CD4-positive, alpha-beta T cell treated with Interleukin-1 beta for 1 hour (primary cell): ENCODE measurements at regions not wholly inside any gene's neighbourhood (a gene's known extent, or its start where the extent isn't known, plus 50 kb on each side); places are given as distances from the start of the nearest gene placed in this dataset.
"Not testable (repeated sequence)": the region's sequence is repeated elsewhere in the genome, so short reads cannot be mapped to it uniquely, and the experiment has no call there.

ENCODE experiments used
- DNase-seq, 2 donors: peaks; one replicate each; pipeline ENCODE4 v3.0.0-alpha.2; 2020 to 2022

DNA sequence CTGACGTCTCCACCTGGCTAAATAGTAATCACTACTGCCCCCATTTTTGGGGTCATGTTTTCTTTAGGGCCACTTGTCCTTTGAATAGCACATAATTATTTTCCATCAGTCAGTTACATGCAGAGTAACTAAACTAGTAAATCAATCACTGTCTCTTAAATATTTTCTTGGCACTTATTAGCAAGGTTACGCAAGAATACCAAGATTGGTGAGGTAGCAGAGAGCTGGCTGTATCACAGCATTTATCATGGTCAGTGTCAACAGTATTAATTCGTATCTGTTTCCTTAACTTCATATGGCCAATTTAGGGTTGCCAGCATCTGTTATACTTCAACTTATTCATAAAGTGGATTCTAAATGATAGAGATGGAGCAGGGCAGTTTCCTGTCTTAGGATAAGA lies 346.8 kb upstream of the FAM174A start:
- no peak for DNase-seq

GRCh38 chr5:100186181-100186580 lies 349.0 kb upstream of the FAM174A start:
- no peak for DNase-seq

- no peak for DNase-seq
Observed at GRCh38 chr5:100182402-100182801, 352.8 kb upstream of the FAM174A start.

GRCh38 chr5:100175346-100175745 lies 359.8 kb upstream of the FAM174A start:
- DNase-seq, result no peak

GRCh38 chr5:100165309-100165708 lies 369.9 kb upstream of the FAM174A start:
- DNase-seq, result no peak

DNA sequence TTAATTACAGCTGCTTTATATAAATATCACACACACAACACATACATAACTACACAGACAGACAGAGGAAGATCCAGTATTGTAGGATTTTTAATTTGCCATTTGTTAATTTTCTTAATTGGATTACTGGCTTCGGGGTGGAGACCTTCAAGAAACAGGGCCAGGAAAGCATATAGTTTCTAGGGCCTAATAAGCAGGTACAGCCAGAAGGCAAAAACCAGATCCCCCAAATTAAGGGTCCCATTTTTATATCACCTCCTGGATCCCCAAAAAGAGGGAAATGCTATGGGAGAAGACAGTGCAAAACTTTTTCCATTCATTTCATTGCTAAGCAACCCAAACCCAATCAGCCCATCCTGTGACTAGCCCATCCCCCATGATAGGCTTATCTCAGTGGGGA lies 373.3 kb upstream of the FAM174A start:
- DNase-seq, result no peak

GRCh38 chr5:100157066-100157465 lies 378.1 kb upstream of the FAM174A start:
- no peak for DNase-seq

DNA sequence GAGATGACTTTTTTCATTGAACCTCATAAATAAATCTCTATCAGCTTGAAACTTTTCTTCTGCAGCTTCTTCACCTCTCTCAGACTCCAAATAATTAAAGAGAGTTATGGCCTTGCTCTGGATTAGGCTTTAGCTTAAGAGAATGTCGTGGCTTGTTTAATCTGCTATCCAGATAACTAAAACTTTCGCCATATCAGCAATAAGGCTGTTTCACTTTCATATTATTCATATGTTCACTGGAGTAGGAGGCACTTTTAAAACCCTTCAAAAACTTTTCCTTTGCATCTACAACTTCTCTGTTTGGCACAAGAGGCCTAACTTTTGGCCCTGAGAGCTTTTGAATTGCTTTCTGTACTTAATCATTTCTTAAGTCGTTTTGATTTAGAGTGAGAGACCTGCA lies 386.9 kb upstream of the FAM174A start:
- no peak for DNase-seq

DNA sequence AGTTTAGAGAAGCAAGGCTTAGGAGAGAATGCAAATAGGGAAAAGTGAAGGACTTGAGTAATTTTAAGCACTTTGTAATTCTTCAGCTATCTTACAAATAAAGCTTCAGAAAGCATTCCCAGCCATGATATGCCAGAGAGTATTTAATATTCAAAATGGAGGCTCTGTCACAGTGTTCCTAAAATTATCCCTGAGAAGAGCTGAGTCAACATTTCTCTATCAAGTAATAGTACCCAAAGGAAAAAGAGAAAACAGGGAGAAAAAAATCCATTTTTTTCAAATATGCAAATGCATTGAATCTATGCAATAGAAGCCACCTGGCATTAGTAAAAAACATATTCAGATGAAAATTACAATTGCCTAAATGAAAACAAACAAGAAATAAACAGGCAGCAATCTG lies 392.6 kb upstream of the FAM174A start:
- DNase-seq, result no peak

- DNase-seq, result no peak
Observed at GRCh38 chr5:100131161-100131560, 404.0 kb upstream of the FAM174A start.

DNA sequence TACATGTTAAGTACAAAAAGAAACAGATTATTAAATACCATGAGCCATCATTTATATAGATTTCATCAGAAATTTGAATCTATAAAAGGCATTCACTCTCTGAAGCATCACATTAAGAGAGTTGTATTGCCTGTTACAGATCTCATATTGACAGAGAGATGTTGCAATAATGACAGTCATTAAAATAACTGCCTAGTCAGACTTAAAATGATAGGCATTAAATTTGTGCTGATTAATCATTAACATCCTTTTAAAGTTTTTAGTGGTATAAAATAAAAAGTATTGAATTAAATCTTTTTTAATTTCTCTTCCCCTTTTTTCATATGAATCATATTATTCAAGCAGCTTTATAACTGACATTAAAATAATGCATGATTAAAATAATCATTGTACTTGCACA lies 404.9 kb upstream of the FAM174A start:
- DNase-seq, result no peak

- no peak for DNase-seq
Observed at GRCh38 chr5:100119903-100120302, 415.3 kb upstream of the FAM174A start.

GRCh38 chr5:100110497-100110896 lies 424.7 kb upstream of the FAM174A start:
- DNase-seq, result no peak

GRCh38 chr5:100108883-100109282 lies 426.3 kb upstream of the FAM174A start:
- no peak for DNase-seq

- DNase-seq, result not testable (repeated sequence)
Observed at GRCh38 chr5:100103592-100104119, 431.5 kb upstream of the FAM174A start.

GRCh38 chr5:100101466-100101865 lies 433.7 kb upstream of the FAM174A start:
- not testable (repeated sequence) for DNase-seq

GRCh38 chr5:100096328-100096727 lies 438.8 kb upstream of the FAM174A start:
- DNase-seq, result not testable (repeated sequence)

- DNase-seq, result not testable (repeated sequence)
Observed at GRCh38 chr5:100080703-100081102, 454.5 kb upstream of the FAM174A start.

GRCh38 chr5:100079163-100079562 lies 456.0 kb upstream of the FAM174A start:
- not testable (repeated sequence) for DNase-seq

GRCh38 chr5:100066020-100066419 lies 469.2 kb upstream of the FAM174A start:
- DNase-seq, result not testable (repeated sequence)

GRCh38 chr5:100043475-100043874 lies 491.7 kb upstream of the FAM174A start:
- DNase-seq, result no peak

GRCh38 chr5:100026606-100027005 lies 508.6 kb upstream of the FAM174A start:
- no peak for DNase-seq

DNA sequence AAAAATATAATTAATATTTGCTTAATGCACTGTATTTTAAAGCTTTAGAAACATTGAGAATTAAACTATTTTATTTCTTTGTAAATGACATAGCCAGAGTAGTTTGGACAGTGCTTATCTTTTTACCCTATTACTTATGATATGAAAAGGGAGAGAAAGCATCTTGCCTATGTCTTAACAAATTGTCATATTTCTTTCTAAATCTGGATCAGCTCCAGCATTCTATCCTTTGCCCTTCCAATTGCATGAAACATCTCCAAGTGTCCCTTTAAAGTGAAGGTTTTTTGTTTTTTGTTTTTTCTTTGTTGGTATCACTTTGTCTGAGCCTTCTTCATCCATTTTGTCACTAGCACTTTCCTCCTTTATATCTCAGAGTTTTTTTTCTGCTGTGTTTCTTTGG lies 511.6 kb upstream of the FAM174A start:
- no peak for DNase-seq

GRCh38 chr5:100017520-100018262 lies 517.5 kb upstream of the FAM174A start:
- no peak for DNase-seq

DNA sequence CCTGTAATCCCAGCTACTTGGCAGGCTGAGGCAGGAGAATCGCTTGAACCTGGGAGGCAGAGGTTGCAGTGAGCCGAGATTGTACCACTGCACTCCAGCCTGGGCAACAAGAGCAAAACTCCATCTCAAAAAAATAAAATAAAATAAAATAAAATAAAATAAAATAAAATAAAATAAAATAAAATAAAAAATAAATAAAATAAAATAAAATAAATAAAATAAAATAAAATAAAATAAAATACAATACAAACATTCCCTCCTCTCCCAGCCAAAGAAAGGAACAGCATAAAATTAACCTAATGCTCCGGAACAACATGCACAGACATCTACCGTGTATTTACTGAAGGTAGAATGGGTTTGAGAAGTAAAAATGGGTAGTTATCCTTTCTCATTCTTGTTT lies 521.9 kb upstream of the FAM174A start:
- DNase-seq, result not testable (repeated sequence)
